Gastroesophageal sphincter (tissue), 3 donors: ENCODE measurements at regions not wholly inside any gene's neighbourhood (a gene's known extent, or its start where the extent isn't known, plus 50 kb on each side); places are given as distances from the start of the nearest gene placed in this dataset.

Source experiments
- CTCF ChIP-seq, 4 experiments: fragments of 200-600 bp in 2 of 4; fragments of 450-650 bp in 2 of 4; sonication (generic) in 1 of 4; IDR thresholded peaks; one replicate each; pipeline ENCODE4 v1.5.1; 2017 to 2019; ENCODE audit warnings: antibody characterized with exemption in 4 of 4, mild to moderate bottlenecking in 2 of 4, moderate library complexity in 2 of 4
- EP300 ChIP-seq: sonication (generic); formaldehyde crosslinking; IDR thresholded peaks from one replicate; pipeline ENCODE4 v1.6.1; 2017; ENCODE audit warnings: antibody characterized with exemption, mild to moderate bottlenecking
- POLR2A ChIP-seq, 2 donors: fragments of 450-650 bp; IDR thresholded peaks; one replicate each; pipeline ENCODE4 v1.6.1; 2017; ENCODE audit warnings: antibody characterized with exemption in 2 of 2, mild to moderate bottlenecking in 2 of 2, moderate library complexity in 1 of 2
- POLR2AphosphoS5 ChIP-seq: sonication (generic); formaldehyde crosslinking; IDR thresholded peaks from one replicate; pipeline ENCODE4 v1.6.1; 2017; ENCODE audit warnings: antibody characterized with exemption

- TF ChIP-seq POLR2A (IDR thresholded peaks at IDR 0.05) = no peak
- TF ChIP-seq EP300 = no peak
- no peak for TF ChIP-seq POLR2AphosphoS5
- TF ChIP-seq CTCF (IDR thresholded peaks at IDR 0.05) = no peak
Measured at GRCh38 chr14:49191380-49191779, 394.8 kb downstream of the RPS29 start.
